H1 (cell line): ENCODE measurements at regions not wholly inside any gene's neighbourhood (a gene's known extent, or its start where the extent isn't known, plus 50 kb on each side); places are given as distances from the start of the nearest gene placed in this dataset.

Experiments
- ASH2L ChIP-seq: fragments of 200-600, 300-600 bp; sonication (generic); IDR thresholded peaks from one replicate; pipeline ENCODE4 v1.7.1; 2017; ENCODE audit warnings: low read length
- CBX8 ChIP-seq: fragments of 300-800, 300-1000 bp; sonication (generic); IDR thresholded peaks from 2 replicates; pipeline ENCODE4 v1.7.1; 2016; ENCODE audit warnings: low read depth, low read length, borderline replicate concordance
- CHD2 ChIP-seq: IDR thresholded peaks from 2 replicates; pipeline ENCODE4 v1.6.1; 2012; ENCODE audit warnings: low read length, improper control_type of control experiment
- CREB1 ChIP-seq: IDR thresholded peaks from 2 replicates; pipeline ENCODE4 v1.6.1; 2012; ENCODE audit warnings: inconsistent platforms
- EP300 ChIP-seq, 2 experiments: IDR thresholded peaks; 1 replicate in 1 of 2; 2 replicates in 1 of 2; pipeline ENCODE4 v1.6.1; 2011 to 2012; ENCODE audit warnings: low read depth in 2 of 2, low read length in 2 of 2, mild to moderate bottlenecking in 2 of 2, borderline replicate concordance in 1 of 2, inconsistent platforms in 1 of 2, moderate library complexity in 1 of 2
- FOSL1 ChIP-seq: IDR thresholded peaks from 2 replicates; pipeline ENCODE4 v1.6.1; 2011; ENCODE audit warnings: mild to moderate bottlenecking, low read depth, low read length, moderate library complexity; ENCODE audit not compliant: insufficient read depth
- POLR2A ChIP-seq, 2 experiments: IDR thresholded peaks; 1 replicate in 1 of 2; 2 replicates in 1 of 2; pipeline ENCODE4 v1.6.1; 2011; ENCODE audit warnings: low read depth in 2 of 2, low read length in 2 of 2, mild to moderate bottlenecking in 2 of 2; ENCODE audit errors: control extremely low read depth in 1 of 2
- POLR2AphosphoS5 ChIP-seq: IDR thresholded peaks from 2 replicates; pipeline ENCODE4 v1.6.1; 2011; ENCODE audit warnings: low read depth, low read length
- RFX5 ChIP-seq: IDR thresholded peaks from 2 replicates; pipeline ENCODE4 v1.6.1; 2011; ENCODE audit warnings: low read depth, low read length, improper control_type of control experiment, borderline replicate concordance
- SP2 ChIP-seq: IDR thresholded peaks from 2 replicates; pipeline ENCODE4 v1.6.1; 2012; ENCODE audit warnings: mild to moderate bottlenecking, low read length, inconsistent platforms
- TAF1 ChIP-seq: IDR thresholded peaks from 2 replicates; pipeline ENCODE4 v1.6.1; 2011; ENCODE audit warnings: mild to moderate bottlenecking, low read depth, low read length
- TF ChIP-seq, protein P1 (sequence below), 3 experiments: IDR thresholded peaks; 1 replicate in 2 of 3; 2 replicates in 1 of 3; pipeline versions ENCODE4 v1.5.1 to v1.6.1; 2011; ENCODE audit warnings: low read length in 3 of 3, mild to moderate bottlenecking in 3 of 3, inconsistent platforms in 2 of 3, low read depth in 1 of 3, moderate library complexity in 1 of 3; ENCODE audit not compliant: insufficient read depth in 1 of 3; ENCODE audit errors: control extremely low read depth in 1 of 3
- TF ChIP-seq, protein P2 (sequence below): IDR thresholded peaks from 2 replicates; pipeline ENCODE4 v1.6.1; 2012; ENCODE audit warnings: low read length, inconsistent platforms

DNA sequence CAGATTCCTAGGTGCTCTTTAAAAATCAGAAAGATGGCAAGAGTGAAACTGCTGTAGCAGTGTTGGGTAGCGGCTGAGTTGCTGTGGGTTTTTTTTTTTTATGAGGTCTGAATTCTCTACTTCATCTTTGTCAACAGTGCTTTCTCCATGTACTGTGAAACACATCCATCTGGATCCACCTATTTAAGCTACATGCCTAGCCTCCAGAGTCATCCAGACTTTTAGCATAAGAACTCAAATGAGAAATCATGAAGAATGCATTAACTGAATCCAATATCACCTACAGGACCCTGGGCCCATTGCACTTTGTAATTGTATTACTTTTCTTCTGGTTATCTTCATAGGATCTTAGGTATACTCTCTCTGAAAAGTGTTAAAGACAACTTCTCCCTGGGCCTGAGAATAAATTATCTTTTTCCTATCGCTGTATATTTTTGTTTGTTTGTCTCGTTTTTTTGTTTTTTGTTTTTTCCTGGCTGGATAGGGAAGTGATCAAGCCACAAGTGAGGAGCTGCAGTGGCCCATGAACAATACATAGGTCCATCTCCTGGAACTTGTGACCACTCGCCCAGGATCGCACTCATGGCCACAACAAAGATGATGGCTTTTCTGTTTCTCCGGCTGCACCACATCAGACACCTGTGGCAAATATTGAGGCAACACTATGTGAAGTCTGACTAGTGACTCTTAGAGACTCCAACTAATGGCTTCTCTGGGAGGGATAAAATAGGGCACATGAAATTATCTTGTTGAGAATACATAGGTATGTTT is 609.9 kb upstream of the AGTR1 start:
- TF ChIP-seq TAF1, result no peak
- TF ChIP-seq, protein P1, sequence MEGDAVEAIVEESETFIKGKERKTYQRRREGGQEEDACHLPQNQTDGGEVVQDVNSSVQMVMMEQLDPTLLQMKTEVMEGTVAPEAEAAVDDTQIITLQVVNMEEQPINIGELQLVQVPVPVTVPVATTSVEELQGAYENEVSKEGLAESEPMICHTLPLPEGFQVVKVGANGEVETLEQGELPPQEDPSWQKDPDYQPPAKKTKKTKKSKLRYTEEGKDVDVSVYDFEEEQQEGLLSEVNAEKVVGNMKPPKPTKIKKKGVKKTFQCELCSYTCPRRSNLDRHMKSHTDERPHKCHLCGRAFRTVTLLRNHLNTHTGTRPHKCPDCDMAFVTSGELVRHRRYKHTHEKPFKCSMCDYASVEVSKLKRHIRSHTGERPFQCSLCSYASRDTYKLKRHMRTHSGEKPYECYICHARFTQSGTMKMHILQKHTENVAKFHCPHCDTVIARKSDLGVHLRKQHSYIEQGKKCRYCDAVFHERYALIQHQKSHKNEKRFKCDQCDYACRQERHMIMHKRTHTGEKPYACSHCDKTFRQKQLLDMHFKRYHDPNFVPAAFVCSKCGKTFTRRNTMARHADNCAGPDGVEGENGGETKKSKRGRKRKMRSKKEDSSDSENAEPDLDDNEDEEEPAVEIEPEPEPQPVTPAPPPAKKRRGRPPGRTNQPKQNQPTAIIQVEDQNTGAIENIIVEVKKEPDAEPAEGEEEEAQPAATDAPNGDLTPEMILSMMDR (IDR thresholded peaks at IDR 0.05; ENCODE audit: control extremely low read depth in 1 of 3, insufficient read depth in 1 of 3, low read depth in 1 of 3, low read length in 3 of 3), result no peak
- TF ChIP-seq FOSL1, result no peak
- no peak for TF ChIP-seq EP300 (IDR thresholded peaks at IDR 0.05; ENCODE audit: borderline replicate concordance in 1 of 2, low read depth in 2 of 2, low read length in 2 of 2)
- TF ChIP-seq CBX8, result no peak
- no peak for TF ChIP-seq ASH2L
- TF ChIP-seq POLR2A (IDR thresholded peaks at IDR 0.05; ENCODE audit: control extremely low read depth in 1 of 2, low read depth in 2 of 2, low read length in 2 of 2), result no peak
- no peak for TF ChIP-seq CREB1
- no peak for TF ChIP-seq SP2
- TF ChIP-seq POLR2AphosphoS5, result no peak
- TF ChIP-seq, protein P2, sequence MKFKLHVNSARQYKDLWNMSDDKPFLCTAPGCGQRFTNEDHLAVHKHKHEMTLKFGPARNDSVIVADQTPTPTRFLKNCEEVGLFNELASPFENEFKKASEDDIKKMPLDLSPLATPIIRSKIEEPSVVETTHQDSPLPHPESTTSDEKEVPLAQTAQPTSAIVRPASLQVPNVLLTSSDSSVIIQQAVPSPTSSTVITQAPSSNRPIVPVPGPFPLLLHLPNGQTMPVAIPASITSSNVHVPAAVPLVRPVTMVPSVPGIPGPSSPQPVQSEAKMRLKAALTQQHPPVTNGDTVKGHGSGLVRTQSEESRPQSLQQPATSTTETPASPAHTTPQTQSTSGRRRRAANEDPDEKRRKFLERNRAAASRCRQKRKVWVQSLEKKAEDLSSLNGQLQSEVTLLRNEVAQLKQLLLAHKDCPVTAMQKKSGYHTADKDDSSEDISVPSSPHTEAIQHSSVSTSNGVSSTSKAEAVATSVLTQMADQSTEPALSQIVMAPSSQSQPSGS, result no peak
- TF ChIP-seq RFX5, result no peak
- TF ChIP-seq CHD2, result no peak
